ENCODE measurements at regions not wholly inside any gene's neighbourhood (a gene's known extent, or its start where the extent isn't known, plus 50 kb on each side); places are given as distances from the start of the nearest gene placed in this dataset.

- DNase-seq: no peak
These were observed 153.5 kb upstream of the FOXF1 start for GRCh38 chr16:86356804-86357203.

- DNase-seq: no peak
These were observed 153.0 kb upstream of the FOXF1 start for GRCh38 chr16:86357303-86357702.

GRCh38 chr16:86357950-86358349 lies 152.4 kb upstream of the FOXF1 start:
- DNase-seq: no peak

GRCh38 chr16:86359571-86359970 lies 150.8 kb upstream of the FOXF1 start:
- DNase-seq: no peak

GRCh38 chr16:86362155-86362849 lies 148.0 kb upstream of the FOXF1 start:
- no peak for DNase-seq

- DNase-seq: peak; percentile 50
These were observed 147.3 kb upstream of the FOXF1 start for GRCh38 chr16:86363057-86363490.

- no peak for DNase-seq
These were observed 146.3 kb upstream of the FOXF1 start for GRCh38 chr16:86363836-86364618.

- DNase-seq: no peak
These were observed 145.5 kb upstream of the FOXF1 start for GRCh38 chr16:86364653-86365380.

- no peak for DNase-seq
These were observed 144.6 kb upstream of the FOXF1 start for GRCh38 chr16:86365513-86366273.

- DNase-seq: no peak
These were observed 143.8 kb upstream of the FOXF1 start for GRCh38 chr16:86366481-86366880.

- DNase-seq: no peak
These were observed 142.8 kb upstream of the FOXF1 start for GRCh38 chr16:86367291-86368072.

- no peak for DNase-seq
These were observed 142.1 kb upstream of the FOXF1 start for GRCh38 chr16:86368261-86368660.

GRCh38 chr16:86370062-86370461 lies 140.3 kb upstream of the FOXF1 start:
- no peak for DNase-seq

GRCh38 chr16:86371083-86371803 lies 139.1 kb upstream of the FOXF1 start:
- DNase-seq: no peak

- no peak for DNase-seq
These were observed 138.1 kb upstream of the FOXF1 start for GRCh38 chr16:86372193-86372592.

- no peak for DNase-seq
These were observed 136.9 kb upstream of the FOXF1 start for GRCh38 chr16:86373276-86373901.

GRCh38 chr16:86374603-86375130 lies 135.7 kb upstream of the FOXF1 start:
- DNase-seq: no peak

- no peak for DNase-seq
These were observed 135.0 kb upstream of the FOXF1 start for GRCh38 chr16:86375364-86375763.

- DNase-seq: no peak
These were observed 134.5 kb upstream of the FOXF1 start for GRCh38 chr16:86375851-86376250.

GRCh38 chr16:86376837-86377236 lies 133.5 kb upstream of the FOXF1 start:
- no peak for DNase-seq

Data from T1000 (cell line).